ENCODE measurements at regions not wholly inside any gene's neighbourhood (a gene's known extent, or its start where the extent isn't known, plus 50 kb on each side); places are given as distances from the start of the nearest gene placed in this dataset.

DNA sequence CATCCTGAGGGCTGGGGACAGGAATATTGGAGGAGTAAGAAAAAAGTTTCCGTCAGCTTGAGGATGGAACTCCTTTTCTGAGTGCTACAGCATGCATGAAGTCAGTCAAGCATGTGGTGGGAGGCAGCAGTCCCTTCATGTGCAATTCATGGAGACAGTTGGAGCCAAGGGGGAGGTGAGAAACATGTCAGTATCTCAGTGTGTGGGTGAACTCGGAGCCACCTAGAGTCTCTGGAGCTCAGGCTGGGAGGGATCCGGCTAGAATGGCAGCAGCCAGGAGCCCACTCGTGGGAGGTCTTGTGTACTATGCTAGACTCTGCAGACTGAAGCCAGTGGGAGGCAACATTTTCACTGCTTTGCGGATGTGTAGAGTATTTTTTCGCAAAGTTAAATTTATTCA lies 60.3 kb downstream of the AVPR1A start:
- no peak for DNase-seq (ENCODE audit: low read depth in 4 of 4, low spot score in 3 of 4)

DNA sequence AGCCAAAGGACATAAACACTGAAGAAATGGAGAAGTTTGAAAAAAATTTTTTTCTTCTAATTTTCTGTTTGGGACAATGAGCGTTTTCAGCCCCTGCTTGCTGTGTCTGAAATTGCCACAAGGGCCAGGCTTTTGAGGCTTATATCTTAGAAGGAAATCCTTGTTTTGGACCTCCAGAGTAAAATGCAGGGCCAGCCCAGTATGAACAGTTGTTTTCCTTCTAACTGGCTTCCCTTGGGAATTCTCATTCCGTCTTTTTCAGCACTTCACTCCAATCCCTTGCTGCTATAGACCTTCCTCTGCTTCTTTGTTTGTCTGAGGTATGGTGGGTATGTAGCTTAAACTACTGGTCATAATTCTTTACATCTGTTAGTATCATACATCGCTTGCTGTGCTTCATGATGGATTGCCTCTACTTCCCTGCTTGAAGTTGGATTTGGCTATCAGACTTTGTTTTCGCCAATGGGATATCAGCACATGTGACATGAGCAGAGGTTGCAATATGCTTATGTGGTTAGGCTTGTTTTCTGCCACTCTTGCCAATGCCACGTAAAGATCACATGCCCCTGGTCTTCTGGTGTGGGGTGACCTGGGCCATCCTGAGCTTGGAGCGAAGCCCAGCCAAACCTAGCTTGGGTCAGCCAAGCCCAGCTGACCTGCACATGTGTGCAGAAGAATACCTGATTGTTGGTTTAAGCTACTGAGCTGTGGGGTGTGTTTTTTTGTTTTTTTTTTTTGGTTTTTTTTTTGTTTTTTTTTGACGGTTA lies 64.7 kb downstream of the AVPR1A start:
- DNase-seq (ENCODE audit: low read depth in 4 of 4, low spot score in 3 of 4): no peak

DNA sequence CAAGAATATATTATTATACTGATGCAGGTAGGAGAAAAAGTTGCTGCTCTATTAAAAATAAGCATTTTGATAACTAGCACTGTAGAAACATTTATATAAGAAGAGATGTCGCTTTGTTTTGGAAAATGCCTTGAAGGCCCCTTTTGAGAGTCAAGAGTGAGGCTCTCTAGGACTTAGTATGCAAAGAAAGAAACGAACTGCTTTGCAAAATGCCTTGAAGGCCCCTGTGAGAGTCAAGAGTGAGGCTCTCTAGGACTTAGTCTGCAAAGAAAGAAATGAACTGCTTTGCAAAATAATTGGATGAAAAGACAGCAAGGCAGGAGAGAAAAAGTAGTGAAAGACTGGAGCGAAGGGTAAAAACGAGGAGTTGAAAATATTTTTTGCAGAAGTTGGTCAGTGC lies 65.9 kb downstream of the AVPR1A start:
- DNase-seq (ENCODE audit: low read depth in 4 of 4, low spot score in 3 of 4): no peak

DNA sequence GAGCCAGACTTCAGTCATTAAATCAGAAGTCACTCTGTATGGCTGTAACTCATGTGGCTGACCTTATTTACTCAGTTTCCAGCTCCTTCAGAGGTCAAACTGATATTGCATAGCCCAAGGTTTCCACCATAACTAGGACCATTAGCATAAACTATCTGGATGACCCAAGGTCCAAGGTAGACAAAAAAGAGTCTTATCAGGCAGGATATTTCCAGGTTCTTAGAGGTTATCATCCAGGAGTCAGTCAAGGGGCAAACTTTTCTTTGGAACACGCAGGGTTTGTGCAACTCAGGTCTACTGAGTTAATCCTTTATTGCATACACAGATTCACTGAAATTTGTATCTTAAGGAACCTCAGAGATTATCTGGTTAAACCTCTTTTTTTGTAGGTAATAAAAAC lies 66.5 kb downstream of the AVPR1A start:
- no peak for DNase-seq (ENCODE audit: low read depth in 4 of 4, low spot score in 3 of 4)

DNA sequence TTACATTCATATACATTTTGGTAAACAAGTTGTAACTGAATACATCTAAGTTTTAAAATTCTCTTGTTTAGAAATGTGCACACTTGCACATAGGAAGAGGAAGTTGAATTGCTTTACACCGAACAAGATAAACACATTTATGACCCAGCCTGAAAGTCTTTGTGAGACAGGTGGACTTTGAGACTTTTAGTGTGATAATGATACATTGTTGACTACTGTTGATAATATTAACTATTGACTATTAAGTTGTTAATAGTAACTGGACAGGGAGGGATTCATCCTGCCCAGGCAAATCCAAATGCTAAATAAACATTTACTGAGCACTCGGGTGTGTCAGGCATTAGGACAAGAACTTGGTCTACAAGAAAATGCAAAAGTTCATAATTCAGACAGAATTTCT lies 68.0 kb downstream of the AVPR1A start:
- no peak for DNase-seq (ENCODE audit: low read depth in 4 of 4, low spot score in 3 of 4)

DNA sequence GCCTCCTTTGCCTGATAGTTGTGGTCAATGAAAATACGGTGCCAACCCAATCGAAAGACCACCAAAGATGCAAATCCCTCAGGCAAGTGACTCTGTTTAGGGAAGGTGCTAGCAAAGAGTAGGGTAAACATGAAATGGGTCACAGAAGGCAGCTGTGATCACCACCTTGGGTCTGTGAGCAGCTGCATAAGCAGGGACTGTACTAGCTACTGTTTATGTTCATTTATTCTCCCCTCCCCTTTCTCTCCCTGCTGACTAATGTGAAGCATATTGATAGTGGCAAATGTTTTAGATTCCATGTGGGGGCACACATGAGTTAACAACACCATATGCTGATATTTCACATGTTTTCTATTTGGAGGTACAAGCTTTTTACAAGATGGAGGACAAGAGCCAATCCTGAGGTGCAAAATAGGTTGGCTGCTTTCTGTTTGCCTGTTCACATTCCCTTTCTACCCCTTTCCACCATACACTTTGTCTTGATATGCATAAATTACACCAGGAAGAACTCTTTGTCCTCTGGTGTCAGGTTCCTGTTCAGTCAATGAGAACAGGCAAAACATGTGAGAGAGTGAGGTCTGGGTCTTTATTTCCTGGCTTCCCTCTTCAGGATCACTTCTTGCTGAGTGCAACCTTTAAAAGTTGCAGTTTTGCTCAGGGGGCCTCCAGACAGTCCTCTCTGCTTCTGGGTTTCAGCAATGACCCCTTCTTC lies 71.1 kb downstream of the AVPR1A start:
- peak in 1 of 4 donors; percentile 40 for DNase-seq (ENCODE audit: low read depth in 4 of 4, low spot score in 3 of 4)

DNA sequence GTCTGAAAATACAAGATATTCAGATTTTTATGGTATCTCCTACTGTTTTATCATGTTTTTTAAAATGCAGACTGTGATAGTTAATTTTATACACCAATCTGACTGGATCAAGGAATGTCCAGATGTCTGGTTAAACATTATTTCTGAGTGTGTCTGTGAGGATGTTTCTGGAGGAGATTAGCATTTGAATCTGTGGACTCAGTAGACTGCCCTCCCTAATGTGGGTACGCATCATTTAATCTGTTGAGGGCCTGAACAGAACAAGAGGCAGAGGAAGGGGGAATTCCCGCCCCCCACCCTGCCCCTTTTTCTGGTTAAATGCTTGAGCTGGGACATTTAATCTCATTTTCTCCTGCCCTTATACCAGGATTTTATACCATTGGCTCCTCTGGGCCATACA lies 72.1 kb downstream of the AVPR1A start:
- no peak for DNase-seq (ENCODE audit: low read depth in 4 of 4, low spot score in 3 of 4)

DNA sequence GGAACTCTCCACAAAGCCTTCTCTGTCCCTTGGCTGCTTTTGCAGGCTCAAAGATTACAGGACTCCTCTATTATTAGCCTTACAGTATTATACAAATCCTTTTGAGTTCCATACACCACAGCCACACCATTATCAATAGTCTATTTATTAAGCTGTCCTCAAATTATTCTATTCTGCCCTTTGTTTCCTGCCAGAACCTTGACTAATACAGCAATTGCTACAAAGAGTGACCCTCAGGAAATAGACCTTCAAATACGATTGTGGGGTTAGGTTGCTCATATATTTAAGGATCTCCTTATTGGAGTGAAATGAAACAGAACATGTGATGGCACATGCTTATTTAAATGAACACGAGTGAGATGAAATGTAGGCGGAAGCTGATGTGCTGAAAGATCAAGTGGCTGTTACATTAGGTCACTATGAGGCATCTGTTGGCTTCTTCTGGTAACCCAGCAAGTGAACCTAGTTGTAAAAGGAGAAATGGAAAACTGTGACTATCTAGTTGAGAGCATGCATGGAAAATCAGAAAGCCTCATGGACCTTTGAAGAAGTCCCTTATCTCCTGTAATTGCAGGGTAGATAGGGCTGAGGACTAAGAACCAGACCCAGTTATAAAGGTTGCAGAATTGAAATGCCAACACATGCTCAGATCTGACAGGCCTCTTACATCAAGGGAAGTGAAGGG lies 75.5 kb downstream of the AVPR1A start:
- DNase-seq (ENCODE audit: low read depth in 4 of 4, low spot score in 3 of 4): no peak

DNA sequence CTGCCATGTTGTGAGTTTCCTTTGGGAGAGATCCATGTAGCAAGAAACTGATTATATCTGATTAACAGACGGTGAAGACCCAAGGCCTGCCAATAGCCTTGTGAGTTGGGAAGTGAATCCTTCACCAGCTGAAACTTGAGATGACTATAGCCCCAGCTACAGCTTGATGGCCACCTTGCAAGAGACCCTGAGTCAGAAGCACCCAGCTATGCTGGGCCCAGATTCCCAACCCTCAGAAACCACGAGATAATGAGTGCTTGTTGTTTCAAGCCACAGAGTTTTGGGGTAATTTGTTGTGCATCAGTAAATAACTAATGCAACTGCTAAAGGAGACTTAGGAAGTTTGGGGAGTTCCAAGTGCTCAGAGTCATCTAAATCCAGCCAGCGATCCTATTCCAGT lies 80.3 kb downstream of the AVPR1A start:
- no peak for DNase-seq (ENCODE audit: low read depth in 4 of 4, low spot score in 3 of 4)

DNA sequence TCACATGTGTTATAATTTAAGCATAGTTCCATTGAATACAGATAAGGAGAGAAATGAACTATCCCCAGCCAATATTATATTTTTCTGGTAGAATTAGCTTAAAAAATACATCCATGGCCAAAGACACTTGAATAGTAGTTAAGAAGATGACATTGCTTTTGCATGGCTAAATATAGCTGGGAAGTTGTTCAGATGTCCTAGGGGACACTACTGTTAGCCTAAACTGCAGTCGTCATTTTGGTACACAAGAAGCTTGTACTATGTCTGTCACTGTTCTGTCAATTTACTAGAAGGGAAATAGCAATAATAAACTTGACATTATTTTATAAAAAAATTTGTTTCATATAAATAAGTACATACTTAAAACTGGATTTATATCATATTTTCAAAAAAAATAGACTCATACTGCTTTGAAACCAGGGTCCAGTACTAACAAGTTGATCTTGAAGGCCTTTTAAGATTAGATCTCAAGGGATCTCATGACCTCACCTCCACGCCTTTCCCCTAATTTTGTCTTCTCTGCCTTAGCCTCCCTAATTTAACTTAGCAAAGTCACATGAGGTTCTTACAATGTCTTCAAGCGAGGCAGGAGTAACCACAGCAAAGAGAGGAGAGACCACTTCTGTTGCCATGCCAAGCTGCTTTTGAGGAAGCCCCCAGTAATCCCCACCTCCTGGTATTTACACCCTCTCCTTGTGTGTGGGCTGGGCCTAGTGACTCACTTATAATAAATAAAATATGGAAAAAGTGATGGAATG lies 81.0 kb downstream of the AVPR1A start:
- no peak for DNase-seq (ENCODE audit: low read depth in 4 of 4, low spot score in 3 of 4)

DNA sequence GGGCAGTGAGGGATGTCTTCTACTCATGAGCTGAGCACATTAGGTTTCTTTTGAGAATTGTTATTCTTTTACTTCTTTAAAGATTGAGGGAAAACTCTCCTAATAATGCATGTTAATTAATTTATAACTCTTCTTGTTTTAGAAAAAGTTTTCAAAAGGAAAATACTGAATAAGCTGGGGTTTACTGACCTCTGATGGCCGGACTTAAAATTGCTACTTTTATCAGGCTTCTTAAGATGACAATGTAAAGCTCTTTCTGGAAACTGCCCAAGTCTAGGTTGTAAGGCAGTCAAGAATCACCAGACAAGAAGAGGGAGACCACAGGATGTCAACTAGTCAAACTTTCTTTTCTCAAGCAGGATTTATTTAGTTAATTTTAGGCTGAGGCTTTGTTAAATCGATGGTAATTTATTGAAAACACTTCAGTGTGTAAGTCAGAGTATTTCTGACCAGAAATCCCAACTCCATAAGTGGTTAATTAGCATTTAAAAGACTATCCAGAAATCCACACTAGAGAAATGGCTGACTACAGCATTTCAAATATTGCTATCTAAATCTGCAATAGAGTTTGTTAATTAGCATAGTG lies 82.1 kb downstream of the AVPR1A start:
- DNase-seq (ENCODE audit: low read depth in 4 of 4, low spot score in 3 of 4): peak in 2 of 4 donors; percentile 61 to 62

DNA sequence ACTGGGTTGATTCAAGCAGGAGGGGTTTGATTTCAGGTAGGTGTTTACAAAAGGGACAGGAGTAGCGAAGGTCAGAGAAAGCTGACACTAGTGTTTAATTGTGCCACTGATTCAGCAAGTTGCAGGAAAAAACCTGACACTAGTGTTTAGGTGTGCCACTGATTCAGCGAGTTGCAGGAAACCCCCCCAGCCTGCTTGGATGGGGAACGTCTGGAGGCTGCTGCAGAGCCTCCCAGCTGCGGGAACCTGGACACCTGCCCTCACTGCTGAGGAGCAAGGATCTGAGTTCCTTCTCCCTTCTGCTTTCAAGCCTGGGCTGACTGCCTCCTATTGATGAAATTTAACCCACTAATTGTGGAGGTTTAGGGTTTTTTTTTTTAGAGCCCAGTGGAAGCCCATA lies 84.2 kb downstream of the AVPR1A start:
- no peak for DNase-seq (ENCODE audit: low read depth in 4 of 4, low spot score in 3 of 4)

DNA sequence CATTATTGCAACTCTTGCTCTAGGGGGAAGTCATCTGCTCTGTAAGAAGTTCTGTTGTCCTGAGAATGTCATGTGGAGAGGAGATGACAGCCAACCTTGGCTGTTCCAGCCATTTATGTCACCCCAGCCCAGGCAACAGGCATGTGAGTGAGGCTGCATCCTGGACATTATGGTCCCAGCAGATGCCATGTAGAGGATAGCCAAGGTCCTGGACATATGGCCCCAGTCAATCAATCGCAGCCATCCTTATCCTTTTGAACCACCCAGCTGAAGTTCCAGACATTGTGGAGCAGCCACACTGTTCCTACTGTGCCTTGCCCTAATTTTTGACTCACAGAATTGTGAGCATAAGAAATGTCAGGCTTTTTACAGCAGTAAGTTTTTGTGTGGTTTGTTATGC lies 84.9 kb downstream of the AVPR1A start:
- DNase-seq (ENCODE audit: low read depth in 4 of 4, low spot score in 3 of 4): no peak

DNA sequence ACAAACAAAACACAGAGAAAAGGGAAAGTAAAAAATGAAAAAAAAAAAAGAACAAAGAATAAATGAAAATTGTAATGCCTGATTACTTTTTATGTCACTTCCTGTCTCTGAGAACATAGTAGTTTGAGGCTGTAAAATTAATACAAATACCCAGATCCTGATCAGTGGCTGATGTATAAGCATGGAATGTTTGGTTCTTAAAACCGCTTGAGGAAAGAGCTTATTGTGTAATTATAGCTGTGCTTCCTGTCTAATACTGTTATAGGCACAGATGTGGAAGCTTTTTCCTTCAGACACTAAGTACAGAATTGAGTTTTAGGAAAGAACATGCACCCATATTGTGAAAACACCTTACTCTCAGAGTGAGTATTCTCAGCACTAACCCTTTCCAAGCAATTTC lies 86.9 kb downstream of the AVPR1A start:
- no peak for DNase-seq (ENCODE audit: low read depth in 4 of 4, low spot score in 3 of 4)

DNA sequence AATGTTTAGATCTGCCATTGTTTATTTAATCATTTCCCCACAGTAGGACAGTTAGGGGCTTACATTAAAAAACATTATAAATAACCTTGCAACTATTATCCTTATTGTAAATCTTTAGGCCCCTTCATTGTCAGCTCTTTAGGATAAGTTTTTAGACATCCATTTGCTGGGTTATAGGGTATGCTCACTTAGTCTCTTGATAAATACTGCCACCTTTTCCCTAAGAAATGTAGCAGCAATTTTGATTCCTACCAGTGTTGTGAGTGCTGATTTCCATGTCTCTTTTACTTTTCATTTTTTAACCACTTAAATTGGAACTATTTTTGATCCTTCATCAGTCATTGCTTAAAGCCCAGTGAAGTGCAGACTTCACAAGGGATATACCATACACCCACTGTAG lies 94.4 kb downstream of the AVPR1A start:
- DNase-seq (ENCODE audit: low read depth in 4 of 4, low spot score in 3 of 4): no peak

DNA sequence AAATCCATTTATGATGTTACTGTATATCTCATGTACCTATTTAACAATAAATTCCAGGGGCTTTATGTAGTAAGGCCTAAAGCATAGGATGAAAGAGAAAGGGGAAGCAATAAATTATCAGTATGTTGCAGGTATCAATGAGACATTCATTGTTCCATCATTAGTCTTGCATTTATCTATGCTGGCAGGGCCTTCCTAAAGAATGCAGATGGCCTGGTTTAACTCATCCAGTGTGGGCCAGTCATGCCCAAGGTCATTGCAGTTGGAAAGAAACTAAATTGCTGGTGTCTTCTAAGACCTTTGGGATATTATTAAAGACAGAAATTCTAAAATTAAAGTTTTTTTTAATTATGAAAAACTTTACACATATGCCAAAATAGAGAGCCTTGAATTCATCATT lies 98.3 kb downstream of the AVPR1A start:
- no peak for DNase-seq (ENCODE audit: low read depth in 4 of 4, low spot score in 3 of 4)

DNA sequence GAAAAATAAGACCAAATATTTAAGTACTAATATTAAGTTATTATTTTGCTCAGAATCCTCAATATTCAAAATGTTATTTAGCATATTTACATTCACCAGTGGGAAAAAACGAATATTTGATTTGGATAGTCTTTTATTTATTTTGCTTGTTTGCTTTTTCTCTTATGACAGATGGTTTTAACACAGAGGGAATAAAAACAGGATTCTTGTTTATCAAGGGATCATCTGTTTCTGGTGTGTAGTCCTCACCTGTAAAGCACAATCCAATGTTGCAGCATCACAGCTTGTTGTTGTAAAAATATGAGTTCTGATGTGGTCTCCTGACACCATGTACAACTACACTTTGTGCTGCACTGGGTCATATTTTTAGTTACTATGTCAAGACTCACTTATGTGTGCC lies 103.9 kb downstream of the AVPR1A start:
- no peak for DNase-seq (ENCODE audit: low read depth in 4 of 4, low spot score in 3 of 4)

DNA sequence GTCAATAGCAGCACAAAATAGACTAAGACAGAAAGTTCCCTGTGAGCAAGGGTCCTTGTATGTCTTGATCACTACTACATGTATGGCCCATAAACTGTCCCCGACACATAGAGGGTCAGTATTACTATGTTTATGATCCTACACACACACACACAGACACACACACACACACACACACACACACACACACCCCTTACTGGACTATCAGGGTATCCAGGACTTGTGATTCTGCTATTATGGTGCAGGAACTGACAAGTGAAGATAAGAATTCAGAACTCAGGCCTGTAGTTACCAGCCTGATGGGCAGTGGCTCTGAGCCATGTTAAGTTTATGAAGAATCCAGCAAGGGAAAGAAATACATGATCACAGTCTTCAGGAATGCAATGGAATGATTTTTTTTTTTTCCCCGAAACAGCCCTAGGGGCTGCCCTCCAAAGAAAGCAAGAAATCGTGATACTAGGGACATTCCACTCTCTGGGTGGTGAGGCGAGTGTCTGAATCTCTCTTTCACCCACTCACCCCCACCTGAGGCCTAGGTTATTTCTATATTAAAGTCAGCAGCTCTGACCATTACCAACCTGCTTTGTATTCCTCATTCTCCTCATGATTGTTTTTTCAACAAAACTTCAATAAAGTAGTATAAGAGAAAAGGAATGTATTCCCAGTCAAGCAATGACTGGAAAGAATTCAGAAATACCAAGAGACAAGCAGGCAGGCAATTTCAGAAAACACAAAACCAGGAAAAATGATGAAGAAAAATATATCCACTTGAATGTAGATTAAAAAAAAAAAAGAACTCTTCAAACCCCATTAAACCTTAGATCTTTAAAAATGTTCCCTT lies 105.8 kb downstream of the AVPR1A start:
- no peak for DNase-seq (ENCODE audit: low read depth in 4 of 4, low spot score in 3 of 4)

DNA sequence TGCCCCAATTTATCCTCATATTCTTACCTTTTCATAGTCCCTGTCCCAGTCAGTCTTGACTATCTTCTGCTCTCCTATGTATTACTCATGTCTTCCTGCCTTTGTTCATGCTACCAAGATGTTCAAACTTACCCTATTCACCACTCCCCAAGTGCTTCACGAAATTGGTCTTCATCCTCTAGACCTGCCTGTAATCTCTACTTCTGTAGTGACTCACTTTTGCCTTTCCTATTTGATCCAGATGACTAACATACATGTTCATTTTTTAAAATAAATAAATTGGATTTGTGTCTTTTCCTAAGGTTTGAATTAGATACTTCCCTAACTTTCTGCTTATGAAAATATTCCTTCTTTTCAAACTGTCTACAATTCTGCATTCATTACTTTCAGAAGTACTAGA lies 107.7 kb upstream of the PPM1H start:
- no peak for DNase-seq (ENCODE audit: low read depth in 4 of 4, low spot score in 3 of 4)

DNA sequence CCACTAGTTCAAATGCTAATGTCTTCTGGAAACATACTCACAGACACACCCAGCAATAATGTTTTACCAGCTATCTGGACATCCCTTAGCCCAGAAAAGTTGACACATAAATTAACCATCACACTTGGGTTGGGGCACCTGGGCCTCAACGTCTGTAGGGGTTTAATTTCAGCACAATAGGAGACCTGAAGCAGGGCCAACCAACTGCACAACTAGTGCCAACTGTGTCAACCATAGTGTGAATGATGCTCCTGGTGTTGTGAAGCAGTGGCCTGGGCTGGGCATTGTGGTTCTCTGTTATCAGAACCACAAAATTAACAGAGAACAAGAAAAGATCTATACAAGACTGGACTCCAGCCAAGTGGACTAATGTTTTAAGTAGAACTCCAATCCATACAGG lies 106.7 kb upstream of the PPM1H start:
- DNase-seq (ENCODE audit: low read depth in 4 of 4, low spot score in 3 of 4): no peak
